GM12874 (cell line): ENCODE measurements at regions not wholly inside any gene's neighbourhood (a gene's known extent, or its start where the extent isn't known, plus 50 kb on each side); places are given as distances from the start of the nearest gene placed in this dataset.

Experiments used
- TF ChIP-seq, protein P1 (sequence below): IDR thresholded peaks from 2 replicates; pipeline ENCODE4 v1.5.1; 2011; ENCODE audit warnings: low read depth, mild to moderate bottlenecking, control low read depth, low read length, moderate library complexity; ENCODE audit not compliant: insufficient read depth

DNA sequence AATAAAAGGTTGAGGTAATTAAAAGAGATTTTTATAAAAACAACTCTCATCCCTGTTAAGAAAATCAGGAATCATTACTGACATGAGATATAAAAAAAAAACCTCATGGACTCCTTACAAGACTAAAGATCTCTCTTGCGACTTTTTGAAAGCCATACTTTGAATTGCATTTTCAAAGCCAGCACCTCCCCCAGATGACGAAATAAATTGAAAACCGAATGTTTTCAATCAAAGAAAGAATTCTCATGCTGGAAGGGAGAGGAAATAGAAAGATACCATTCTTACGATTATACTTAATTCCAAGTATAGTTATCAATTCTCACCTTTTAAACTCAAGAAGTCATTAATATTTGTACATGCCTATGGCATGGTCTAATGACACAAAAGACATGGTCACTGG lies 452.3 kb downstream of the GJA1 start:
- TF ChIP-seq, protein P1, sequence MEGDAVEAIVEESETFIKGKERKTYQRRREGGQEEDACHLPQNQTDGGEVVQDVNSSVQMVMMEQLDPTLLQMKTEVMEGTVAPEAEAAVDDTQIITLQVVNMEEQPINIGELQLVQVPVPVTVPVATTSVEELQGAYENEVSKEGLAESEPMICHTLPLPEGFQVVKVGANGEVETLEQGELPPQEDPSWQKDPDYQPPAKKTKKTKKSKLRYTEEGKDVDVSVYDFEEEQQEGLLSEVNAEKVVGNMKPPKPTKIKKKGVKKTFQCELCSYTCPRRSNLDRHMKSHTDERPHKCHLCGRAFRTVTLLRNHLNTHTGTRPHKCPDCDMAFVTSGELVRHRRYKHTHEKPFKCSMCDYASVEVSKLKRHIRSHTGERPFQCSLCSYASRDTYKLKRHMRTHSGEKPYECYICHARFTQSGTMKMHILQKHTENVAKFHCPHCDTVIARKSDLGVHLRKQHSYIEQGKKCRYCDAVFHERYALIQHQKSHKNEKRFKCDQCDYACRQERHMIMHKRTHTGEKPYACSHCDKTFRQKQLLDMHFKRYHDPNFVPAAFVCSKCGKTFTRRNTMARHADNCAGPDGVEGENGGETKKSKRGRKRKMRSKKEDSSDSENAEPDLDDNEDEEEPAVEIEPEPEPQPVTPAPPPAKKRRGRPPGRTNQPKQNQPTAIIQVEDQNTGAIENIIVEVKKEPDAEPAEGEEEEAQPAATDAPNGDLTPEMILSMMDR = no peak

GRCh38 chr6:121890307-121890910 lies 455.0 kb downstream of the GJA1 start:
- TF ChIP-seq, protein P1 = no peak

DNA sequence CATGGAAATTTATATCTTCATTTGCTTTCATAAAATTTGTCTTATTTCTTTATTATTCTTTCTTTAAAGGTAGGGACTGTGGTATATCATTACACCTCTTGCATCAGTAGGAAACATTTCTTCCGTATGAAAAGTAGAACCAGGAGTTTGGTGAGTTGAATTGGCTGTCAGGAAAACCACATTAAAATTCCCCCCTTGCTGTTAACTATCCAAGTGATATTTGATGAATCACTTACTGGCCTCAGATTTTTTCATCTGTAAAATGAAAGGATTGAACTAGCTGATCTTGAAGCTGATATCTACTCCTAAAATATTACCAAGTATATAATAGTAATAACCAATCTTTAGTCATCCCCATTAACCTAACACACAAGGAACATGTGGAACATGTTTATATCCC lies 460.9 kb downstream of the GJA1 start:
- TF ChIP-seq, protein P1 = no peak

DNA sequence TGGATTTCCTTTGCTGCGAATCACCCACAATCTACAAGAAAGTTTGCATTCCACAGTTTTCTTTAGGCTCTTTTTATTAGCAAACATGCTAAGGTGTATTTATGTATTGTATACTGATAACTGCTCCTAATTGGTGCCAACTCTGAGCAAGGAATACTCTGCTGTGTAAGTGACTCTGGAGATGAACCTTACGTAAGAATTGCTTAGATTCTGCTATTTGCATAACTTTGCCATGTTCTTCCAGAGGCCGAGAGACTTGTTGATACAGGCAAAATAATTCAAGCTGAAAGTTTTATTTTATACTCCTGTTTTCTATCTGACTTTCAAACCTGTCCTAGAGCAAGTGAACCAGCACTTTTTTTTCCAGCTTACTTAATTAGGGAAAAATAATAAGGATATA lies 461.3 kb downstream of the GJA1 start:
- TF ChIP-seq, protein P1 = no peak

DNA sequence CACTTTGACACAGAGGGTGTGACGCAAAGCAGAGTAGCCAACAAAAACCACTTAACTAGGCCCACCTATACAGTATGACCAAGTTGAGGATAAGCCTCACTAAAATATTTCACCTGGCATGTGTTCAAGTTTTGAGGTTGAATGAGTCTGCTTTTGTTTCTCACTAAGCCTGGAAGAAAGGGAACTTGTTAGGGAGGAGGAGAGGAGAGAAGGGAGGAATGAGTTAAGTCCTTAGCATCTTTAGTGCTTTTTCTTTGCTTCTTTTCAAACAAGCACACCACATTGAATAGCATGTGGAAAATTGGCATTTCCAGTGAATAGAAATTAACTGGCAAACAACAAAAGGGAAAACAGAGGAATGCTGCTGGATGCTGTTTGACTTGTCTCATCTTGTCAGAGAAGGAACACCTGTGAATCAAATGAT lies 461.9 kb downstream of the GJA1 start:
- TF ChIP-seq, protein P1 = no peak

DNA sequence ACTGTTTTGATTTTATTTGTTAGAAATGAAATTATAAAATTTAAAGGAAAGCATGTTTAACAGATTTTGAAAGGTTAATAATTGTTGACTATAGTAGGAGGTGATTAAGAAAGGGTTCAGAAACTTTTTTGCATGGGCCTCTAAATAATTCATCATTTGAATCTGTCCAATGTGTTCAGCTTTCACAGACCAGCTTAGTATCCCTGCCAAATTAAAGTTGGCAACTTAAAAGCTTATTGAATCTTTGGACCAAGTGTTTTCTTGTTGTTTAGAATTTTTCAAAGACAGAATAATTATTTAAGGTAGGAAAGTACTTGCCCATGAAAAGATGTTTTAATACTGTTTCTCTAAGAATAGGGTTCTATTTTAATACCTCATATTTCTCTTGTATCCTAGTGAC lies 466.0 kb downstream of the GJA1 start:
- TF ChIP-seq, protein P1 = no peak

GRCh38 chr6:121904559-121904958 lies 469.1 kb downstream of the GJA1 start:
- TF ChIP-seq, protein P1 = no peak

DNA sequence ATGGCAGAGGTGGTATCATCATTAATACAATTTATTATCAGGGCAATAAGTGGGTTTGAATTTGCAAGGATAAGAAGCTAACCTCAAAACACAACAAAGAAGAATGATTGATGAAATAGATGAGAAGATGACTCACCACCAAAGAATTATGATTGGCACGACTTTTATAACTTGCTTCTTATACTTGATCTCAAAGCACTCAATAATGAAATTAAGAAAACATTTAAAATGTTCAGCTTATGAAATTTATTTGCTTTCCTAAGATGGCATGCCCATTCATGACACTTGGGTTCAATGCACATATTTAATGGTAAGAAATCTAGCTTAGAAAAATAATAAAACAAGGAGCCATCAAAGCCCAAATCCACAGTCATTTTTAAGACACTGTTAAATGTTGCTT lies 477.5 kb downstream of the GJA1 start:
- TF ChIP-seq, protein P1 = no peak
